ENCODE measurements at regions not wholly inside any gene's neighbourhood (a gene's known extent, or its start where the extent isn't known, plus 50 kb on each side); places are given as distances from the start of the nearest gene placed in this dataset.

DNA sequence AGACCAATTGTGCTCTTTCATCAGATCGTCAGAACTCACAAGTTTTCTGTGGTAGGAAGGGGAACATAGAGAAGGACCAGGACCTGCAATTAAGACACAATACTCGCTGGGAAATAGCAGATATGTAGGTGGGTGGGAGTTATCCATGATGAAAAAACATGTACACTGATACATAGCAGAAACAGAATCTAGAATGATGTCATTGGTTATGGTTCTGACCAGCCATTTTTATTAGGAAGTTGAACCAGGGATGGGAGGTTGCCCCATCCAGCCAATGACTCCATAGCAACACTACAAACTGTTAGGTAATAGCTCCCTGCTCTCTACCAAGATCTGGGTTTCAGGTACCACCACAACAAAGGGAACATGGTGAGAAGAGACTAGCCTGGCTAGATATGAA lies 393.5 kb upstream of the PBX1 start:
- TF ChIP-seq CTCF (conservative IDR thresholded peaks at IDR 0.05; ENCODE audit: low read depth, low read length) (no peak), MAFK (IDR thresholded peaks at IDR 0.05; ENCODE audit: low read depth, low read length) (no peak), CHD1 (IDR thresholded peaks at IDR 0.05; ENCODE audit: low read depth, low read length) (no peak), POLR2A (IDR thresholded peaks at IDR 0.05; ENCODE audit: low read depth, low read length) (no peak), ELK1 (IDR thresholded peaks at IDR 0.05; ENCODE audit: borderline replicate concordance, low read depth, low read length) (no peak), SMC3 (IDR thresholded peaks at IDR 0.05; ENCODE audit: low read depth, low read length) (no peak), CEBPB (IDR thresholded peaks at IDR 0.05; ENCODE audit: low read depth, low read length) (no peak), FOS (IDR thresholded peaks at IDR 0.05; ENCODE audit: low read depth, low read length) (no peak)
- TF ChIP-seq, protein P1, sequence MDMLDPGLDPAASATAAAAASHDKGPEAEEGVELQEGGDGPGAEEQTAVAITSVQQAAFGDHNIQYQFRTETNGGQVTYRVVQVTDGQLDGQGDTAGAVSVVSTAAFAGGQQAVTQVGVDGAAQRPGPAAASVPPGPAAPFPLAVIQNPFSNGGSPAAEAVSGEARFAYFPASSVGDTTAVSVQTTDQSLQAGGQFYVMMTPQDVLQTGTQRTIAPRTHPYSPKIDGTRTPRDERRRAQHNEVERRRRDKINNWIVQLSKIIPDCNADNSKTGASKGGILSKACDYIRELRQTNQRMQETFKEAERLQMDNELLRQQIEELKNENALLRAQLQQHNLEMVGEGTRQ (IDR thresholded peaks at IDR 0.05; ENCODE audit: low read depth, low read length): no peak

Measured in IMR-90 (cell line).